ENCODE measurements at regions not wholly inside any gene's neighbourhood (a gene's known extent, or its start where the extent isn't known, plus 50 kb on each side); places are given as distances from the start of the nearest gene placed in this dataset.

- TF ChIP-seq CTCF (IDR thresholded peaks at IDR 0.05; ENCODE audit: low read depth, low read length, poor library complexity, severe bottlenecking): no peak
- no peak for TF ChIP-seq EZH2phosphoT487 (IDR thresholded peaks at IDR 0.05; ENCODE audit: borderline replicate concordance, low read length)
Measured at GRCh38 chr2:129673847-129674711, 305.4 kb upstream of the RAB6C start.

Data from DOHH2 (cell line).